ENCODE measurements at regions not wholly inside any gene's neighbourhood (a gene's known extent, or its start where the extent isn't known, plus 50 kb on each side); places are given as distances from the start of the nearest gene placed in this dataset.

GRCh38 chr14:38419579-38419978 is 163.7 kb upstream of the CLEC14A start:
- Histone ChIP-seq H3K4me1 (ENCODE audit: control insufficient read depth, insufficient read depth, low read length) (no peaks in the 10 kb centered on the region), H3K27me3 (ENCODE audit: control insufficient read depth in 1 of 2, insufficient read depth in 2 of 2, low read length in 2 of 2) (no peaks in the 10 kb centered on the region), H3K27ac (ENCODE audit: low read length) (no peak overlapping the region), H3K9me3 (ENCODE audit: control insufficient read depth in 2 of 2, low read length in 2 of 2) (peaks cover 0 to 2% of the 10 kb centered on the region in 2 donors), H3K4me3 (ENCODE audit: low read length in 2 of 2) (no peak overlapping the region), H3K9ac (ENCODE audit: low read length in 2 of 2) (no peak overlapping the region), H3K36me3 (ENCODE audit: control insufficient read depth in 2 of 2, insufficient read depth in 2 of 2, low read length in 2 of 2) (no peaks in the 10 kb centered on the region)

- Histone ChIP-seq H3K9ac (ENCODE audit: low read length in 2 of 2) (no peak overlapping the region), H3K27ac (ENCODE audit: low read length) (no peak overlapping the region), H3K9me3 (ENCODE audit: control insufficient read depth in 2 of 2, low read length in 2 of 2) (no peaks in the 10 kb centered on the region), H3K27me3 (ENCODE audit: control insufficient read depth in 1 of 2, insufficient read depth in 2 of 2, low read length in 2 of 2) (peaks cover 0 to 2% of the 10 kb centered on the region in 2 donors), H3K4me1 (ENCODE audit: control insufficient read depth, insufficient read depth, low read length) (no peaks in the 10 kb centered on the region), H3K4me3 (ENCODE audit: low read length in 2 of 2) (no peak overlapping the region), H3K36me3 (ENCODE audit: control insufficient read depth in 2 of 2, insufficient read depth in 2 of 2, low read length in 2 of 2) (no peaks in the 10 kb centered on the region)
Observed at GRCh38 chr14:38412654-38413053, 156.8 kb upstream of the CLEC14A start.

- H3K9me3 ChIP-seq (ENCODE audit: control insufficient read depth in 2 of 2, low read length in 2 of 2) = no peaks in the 10 kb centered on the region
- H3K9ac ChIP-seq (ENCODE audit: low read length in 2 of 2) = no peak overlapping the region
- no peak overlapping the region for H3K4me3 ChIP-seq (ENCODE audit: low read length in 2 of 2)
- no peak overlapping the region for H3K27ac ChIP-seq (ENCODE audit: low read length)
- no peaks in the 10 kb centered on the region for H3K36me3 ChIP-seq (ENCODE audit: control insufficient read depth in 2 of 2, insufficient read depth in 2 of 2, low read length in 2 of 2)
- peaks cover 0 to 2% of the 10 kb centered on the region in 2 donors for H3K27me3 ChIP-seq (ENCODE audit: control insufficient read depth in 1 of 2, insufficient read depth in 2 of 2, low read length in 2 of 2)
- no peaks in the 10 kb centered on the region for H3K4me1 ChIP-seq (ENCODE audit: control insufficient read depth, insufficient read depth, low read length)
Observed at GRCh38 chr14:38410442-38410841, 154.5 kb upstream of the CLEC14A start.

- H3K27me3 ChIP-seq (ENCODE audit: control insufficient read depth in 1 of 2, insufficient read depth in 2 of 2, low read length in 2 of 2) = peaks cover 0 to 2% of the 10 kb centered on the region in 2 donors
- H3K27ac ChIP-seq (ENCODE audit: low read length) = no peak overlapping the region
- no peak overlapping the region for H3K4me3 ChIP-seq (ENCODE audit: low read length in 2 of 2)
- no peaks in the 10 kb centered on the region for H3K36me3 ChIP-seq (ENCODE audit: control insufficient read depth in 2 of 2, insufficient read depth in 2 of 2, low read length in 2 of 2)
- H3K9me3 ChIP-seq (ENCODE audit: control insufficient read depth in 2 of 2, low read length in 2 of 2) = no peaks in the 10 kb centered on the region
- H3K9ac ChIP-seq (ENCODE audit: low read length in 2 of 2) = no peak overlapping the region
- H3K4me1 ChIP-seq (ENCODE audit: control insufficient read depth, insufficient read depth, low read length) = no peaks in the 10 kb centered on the region
Observed at GRCh38 chr14:38409071-38409705, 153.3 kb upstream of the CLEC14A start.

- no peaks in the 10 kb centered on the region for H3K36me3 ChIP-seq (ENCODE audit: control insufficient read depth in 2 of 2, insufficient read depth in 2 of 2, low read length in 2 of 2)
- no peaks in the 10 kb centered on the region for H3K9me3 ChIP-seq (ENCODE audit: control insufficient read depth in 2 of 2, low read length in 2 of 2)
- H3K27ac ChIP-seq (ENCODE audit: low read length) = no peak overlapping the region
- no peak overlapping the region for H3K9ac ChIP-seq (ENCODE audit: low read length in 2 of 2)
- no peak overlapping the region for H3K4me3 ChIP-seq (ENCODE audit: low read length in 2 of 2)
- H3K4me1 ChIP-seq (ENCODE audit: control insufficient read depth, insufficient read depth, low read length) = no peaks in the 10 kb centered on the region
- H3K27me3 ChIP-seq (ENCODE audit: control insufficient read depth in 1 of 2, insufficient read depth in 2 of 2, low read length in 2 of 2) = no peaks in the 10 kb centered on the region
Observed at GRCh38 chr14:38405851-38406635, 150.2 kb upstream of the CLEC14A start.

GRCh38 chr14:38404616-38405015 is 148.7 kb upstream of the CLEC14A start:
- no peak overlapping the region for H3K9ac ChIP-seq (ENCODE audit: low read length in 2 of 2)
- H3K27me3 ChIP-seq (ENCODE audit: control insufficient read depth in 1 of 2, insufficient read depth in 2 of 2, low read length in 2 of 2) = no peaks in the 10 kb centered on the region
- H3K4me3 ChIP-seq (ENCODE audit: low read length in 2 of 2) = no peak overlapping the region
- no peaks in the 10 kb centered on the region for H3K4me1 ChIP-seq (ENCODE audit: control insufficient read depth, insufficient read depth, low read length)
- no peaks in the 10 kb centered on the region for H3K36me3 ChIP-seq (ENCODE audit: control insufficient read depth in 2 of 2, insufficient read depth in 2 of 2, low read length in 2 of 2)
- no peak overlapping the region for H3K27ac ChIP-seq (ENCODE audit: low read length)
- H3K9me3 ChIP-seq (ENCODE audit: control insufficient read depth in 2 of 2, low read length in 2 of 2) = no peaks in the 10 kb centered on the region

GRCh38 chr14:38404100-38404541 is 148.2 kb upstream of the CLEC14A start:
- Histone ChIP-seq H3K4me1 (ENCODE audit: control insufficient read depth, insufficient read depth, low read length) (no peaks in the 10 kb centered on the region), H3K9ac (ENCODE audit: low read length in 2 of 2) (no peak overlapping the region), H3K27ac (ENCODE audit: low read length) (no peak overlapping the region), H3K36me3 (ENCODE audit: control insufficient read depth in 2 of 2, insufficient read depth in 2 of 2, low read length in 2 of 2) (no peaks in the 10 kb centered on the region), H3K4me3 (ENCODE audit: low read length in 2 of 2) (no peak overlapping the region), H3K9me3 (ENCODE audit: control insufficient read depth in 2 of 2, low read length in 2 of 2) (no peaks in the 10 kb centered on the region), H3K27me3 (ENCODE audit: control insufficient read depth in 1 of 2, insufficient read depth in 2 of 2, low read length in 2 of 2) (no peaks in the 10 kb centered on the region)

- H3K9me3 ChIP-seq (ENCODE audit: control insufficient read depth in 2 of 2, low read length in 2 of 2) = no peaks in the 10 kb centered on the region
- H3K9ac ChIP-seq (ENCODE audit: low read length in 2 of 2) = no peak overlapping the region
- H3K27me3 ChIP-seq (ENCODE audit: control insufficient read depth in 1 of 2, insufficient read depth in 2 of 2, low read length in 2 of 2) = peaks cover 0 to 4% of the 10 kb centered on the region in 2 donors
- no peak overlapping the region for H3K27ac ChIP-seq (ENCODE audit: low read length)
- no peaks in the 10 kb centered on the region for H3K4me1 ChIP-seq (ENCODE audit: control insufficient read depth, insufficient read depth, low read length)
- H3K4me3 ChIP-seq (ENCODE audit: low read length in 2 of 2) = no peak overlapping the region
- no peaks in the 10 kb centered on the region for H3K36me3 ChIP-seq (ENCODE audit: control insufficient read depth in 2 of 2, insufficient read depth in 2 of 2, low read length in 2 of 2)
Observed at GRCh38 chr14:38400751-38401150, 144.9 kb upstream of the CLEC14A start.

- Histone ChIP-seq H3K4me3 (ENCODE audit: low read length in 2 of 2) (no peak overlapping the region), H3K36me3 (ENCODE audit: control insufficient read depth in 2 of 2, insufficient read depth in 2 of 2, low read length in 2 of 2) (no peaks in the 10 kb centered on the region), H3K9me3 (ENCODE audit: control insufficient read depth in 2 of 2, low read length in 2 of 2) (no peaks in the 10 kb centered on the region), H3K4me1 (ENCODE audit: control insufficient read depth, insufficient read depth, low read length) (no peaks in the 10 kb centered on the region), H3K27me3 (ENCODE audit: control insufficient read depth in 1 of 2, insufficient read depth in 2 of 2, low read length in 2 of 2) (peaks cover 0 to 4% of the 10 kb centered on the region in 2 donors), H3K27ac (ENCODE audit: low read length) (no peak overlapping the region), H3K9ac (ENCODE audit: low read length in 2 of 2) (no peak overlapping the region)
Observed at GRCh38 chr14:38399652-38400051, 143.8 kb upstream of the CLEC14A start.

- H3K4me3 ChIP-seq (ENCODE audit: low read length in 2 of 2) = no peak overlapping the region
- no peak overlapping the region for H3K27ac ChIP-seq (ENCODE audit: low read length)
- H3K9me3 ChIP-seq (ENCODE audit: control insufficient read depth in 2 of 2, low read length in 2 of 2) = no peaks in the 10 kb centered on the region
- H3K27me3 ChIP-seq (ENCODE audit: control insufficient read depth in 1 of 2, insufficient read depth in 2 of 2, low read length in 2 of 2) = peaks cover 0 to 4% of the 10 kb centered on the region in 2 donors
- no peaks in the 10 kb centered on the region for H3K36me3 ChIP-seq (ENCODE audit: control insufficient read depth in 2 of 2, insufficient read depth in 2 of 2, low read length in 2 of 2)
- no peaks in the 10 kb centered on the region for H3K4me1 ChIP-seq (ENCODE audit: control insufficient read depth, insufficient read depth, low read length)
- no peak overlapping the region for H3K9ac ChIP-seq (ENCODE audit: low read length in 2 of 2)
Observed at GRCh38 chr14:38394767-38395166, 138.9 kb upstream of the CLEC14A start.

GRCh38 chr14:38394064-38394463 is 138.2 kb upstream of the CLEC14A start:
- H3K9me3 ChIP-seq (ENCODE audit: control insufficient read depth in 2 of 2, low read length in 2 of 2) = no peaks in the 10 kb centered on the region
- peaks cover 0 to 4% of the 10 kb centered on the region in 2 donors for H3K27me3 ChIP-seq (ENCODE audit: control insufficient read depth in 1 of 2, insufficient read depth in 2 of 2, low read length in 2 of 2)
- no peak overlapping the region for H3K4me3 ChIP-seq (ENCODE audit: low read length in 2 of 2)
- no peak overlapping the region for H3K9ac ChIP-seq (ENCODE audit: low read length in 2 of 2)
- no peak overlapping the region for H3K27ac ChIP-seq (ENCODE audit: low read length)
- H3K36me3 ChIP-seq (ENCODE audit: control insufficient read depth in 2 of 2, insufficient read depth in 2 of 2, low read length in 2 of 2) = no peaks in the 10 kb centered on the region
- no peaks in the 10 kb centered on the region for H3K4me1 ChIP-seq (ENCODE audit: control insufficient read depth, insufficient read depth, low read length)

Measured in stomach smooth muscle (tissue), 2 donors.